Endodermal cell (in vitro differentiated cells): ENCODE measurements at regions not wholly inside any gene's neighbourhood (a gene's known extent, or its start where the extent isn't known, plus 50 kb on each side); places are given as distances from the start of the nearest gene placed in this dataset.

Experiments
- DNase-seq: peaks from one replicate; pipeline ENCODE4 v3.0.0-alpha.2; 2017
- H3K27ac ChIP-seq: 2 replicates; pipeline ENCODE4 v1.5.1; 2013; ENCODE audit warnings: mild to moderate bottlenecking, low read depth, low read length, moderate library complexity
- H3K27me3 ChIP-seq: 2 replicates; pipeline ENCODE4 v1.6.1; 2013; ENCODE audit warnings: mild to moderate bottlenecking, low read length, moderate library complexity; ENCODE audit not compliant: insufficient read depth, control insufficient read depth, poor library complexity, severe bottlenecking
- H3K36me3 ChIP-seq: 2 replicates; pipeline ENCODE4 v1.7.0; 2013; ENCODE audit warnings: mild to moderate bottlenecking, low read length, moderate library complexity; ENCODE audit not compliant: control insufficient read depth, insufficient read depth
- H3K4me1 ChIP-seq: one replicate; pipeline ENCODE4 v1.7.0; 2013; ENCODE audit warnings: low read length; ENCODE audit not compliant: control insufficient read depth, insufficient read depth
- H3K4me3 ChIP-seq: 2 replicates; pipeline ENCODE4 v1.5.1; 2013; ENCODE audit warnings: mild to moderate bottlenecking, low read length, moderate library complexity
- H3K9ac ChIP-seq: 2 replicates; pipeline ENCODE4 v1.6.1; 2013; ENCODE audit warnings: mild to moderate bottlenecking, low read length, moderate library complexity; ENCODE audit not compliant: poor library complexity, severe bottlenecking; ENCODE audit errors: extremely low read depth
- H3K9me3 ChIP-seq: 2 replicates; pipeline ENCODE4 v1.6.1; 2013; ENCODE audit warnings: mild to moderate bottlenecking, low read length, moderate library complexity; ENCODE audit not compliant: control insufficient read depth
- H3K27ac Mint-ChIP-seq: 2 replicates; pipeline ENCODE4 v1.8.0; 2020; ENCODE audit warnings: mixed read lengths
- H3K27me3 Mint-ChIP-seq: 2 replicates; pipeline ENCODE4 v1.8.0; 2021; ENCODE audit warnings: mild to moderate bottlenecking, mixed read lengths; ENCODE audit not compliant: insufficient read depth
- H3K36me3 Mint-ChIP-seq: 2 replicates; pipeline ENCODE4 v1.8.0; 2020; ENCODE audit warnings: low read depth, mixed read lengths
- H3K4me1 Mint-ChIP-seq: 2 replicates; pipeline ENCODE4 v1.8.0; 2020; ENCODE audit warnings: mixed read lengths
- H3K4me3 Mint-ChIP-seq: 2 replicates; pipeline ENCODE4 v1.8.0; 2020; ENCODE audit warnings: mild to moderate bottlenecking, moderate library complexity, mixed read lengths
- H3K9me3 Mint-ChIP-seq: 2 replicates; pipeline ENCODE4 v1.8.0; 2020; ENCODE audit warnings: mild to moderate bottlenecking, mixed read lengths
- WGBS, 2 experiments: methylation state at CpG; one replicate each; pipeline versions ENCODE4 v1.1.5 to v1.1.7; 2013; ENCODE audit warnings: missing lambda C conversion rate in 2 of 2, mixed read lengths in 1 of 2; ENCODE audit not compliant: insufficient coverage in 1 of 2, insufficient read length in 1 of 2; 5-methylcytosine and 5-hydroxymethylcytosine counted together
- TF ChIP-seq, protein P1 (sequence below): fragments of 200-600 bp; sonication (generic); conservative IDR thresholded peaks from 2 replicates; pipeline ENCODE4 v1.5.0; 2021; ENCODE audit warnings: antibody characterized with exemption, mild to moderate bottlenecking

DNA sequence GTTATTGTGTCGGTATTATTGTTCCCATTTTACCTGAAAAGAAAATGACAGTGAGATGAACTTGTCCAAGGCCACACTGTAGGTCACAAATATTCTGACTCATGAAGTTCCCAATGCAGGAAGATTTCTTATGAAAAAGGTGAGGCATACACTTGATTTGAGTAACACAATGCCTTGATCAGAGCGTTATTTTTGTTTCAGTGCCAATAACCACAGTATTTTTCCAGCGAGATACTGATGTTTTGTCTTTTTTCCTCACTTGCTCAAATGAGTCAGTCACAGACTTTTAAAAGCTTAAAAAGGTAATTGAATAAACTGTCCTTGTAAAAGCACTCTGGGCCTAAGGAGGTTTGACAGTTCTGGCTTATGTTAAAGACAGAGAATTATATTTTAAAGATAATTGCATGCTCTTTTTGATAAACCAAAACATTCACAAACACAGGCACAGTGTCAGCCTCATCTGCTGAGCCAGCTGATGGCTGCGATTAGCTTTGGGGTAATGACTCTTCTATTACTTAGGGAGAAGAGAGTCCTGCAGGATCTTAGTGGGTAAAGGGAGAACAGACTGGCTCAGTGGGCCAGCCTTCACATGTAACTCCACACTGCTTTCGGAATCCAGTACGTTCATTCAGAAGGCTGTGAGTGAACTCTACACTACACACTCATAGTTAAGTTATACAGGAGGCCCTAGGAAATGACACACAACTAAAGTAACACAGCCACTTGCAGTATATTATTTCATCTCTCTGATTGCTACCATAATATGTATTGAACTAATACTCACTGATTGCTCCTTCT lies 165.5 kb upstream of the CD180 start:
- no peaks in the 10 kb centered on the region for H3K4me1 ChIP-seq
- WGBS, 2 experiments = 95 to 97% methylated on average over 5 to 6 of the region's 6 CpGs
- H3K9me3 ChIP-seq = no peaks in the 10 kb centered on the region
- H3K36me3 ChIP-seq = no peaks in the 10 kb centered on the region
- Mint-ChIP-seq H3K36me3 (no peaks in the 10 kb centered on the region), H3K27me3 (peaks cover 2% of the 10 kb centered on the region), H3K4me3 (no peak overlapping the region), H3K27ac (no peak overlapping the region), H3K4me1 (peaks cover 9% of the 10 kb centered on the region), H3K9me3 (no peaks in the 10 kb centered on the region)
- TF ChIP-seq, protein P1, sequence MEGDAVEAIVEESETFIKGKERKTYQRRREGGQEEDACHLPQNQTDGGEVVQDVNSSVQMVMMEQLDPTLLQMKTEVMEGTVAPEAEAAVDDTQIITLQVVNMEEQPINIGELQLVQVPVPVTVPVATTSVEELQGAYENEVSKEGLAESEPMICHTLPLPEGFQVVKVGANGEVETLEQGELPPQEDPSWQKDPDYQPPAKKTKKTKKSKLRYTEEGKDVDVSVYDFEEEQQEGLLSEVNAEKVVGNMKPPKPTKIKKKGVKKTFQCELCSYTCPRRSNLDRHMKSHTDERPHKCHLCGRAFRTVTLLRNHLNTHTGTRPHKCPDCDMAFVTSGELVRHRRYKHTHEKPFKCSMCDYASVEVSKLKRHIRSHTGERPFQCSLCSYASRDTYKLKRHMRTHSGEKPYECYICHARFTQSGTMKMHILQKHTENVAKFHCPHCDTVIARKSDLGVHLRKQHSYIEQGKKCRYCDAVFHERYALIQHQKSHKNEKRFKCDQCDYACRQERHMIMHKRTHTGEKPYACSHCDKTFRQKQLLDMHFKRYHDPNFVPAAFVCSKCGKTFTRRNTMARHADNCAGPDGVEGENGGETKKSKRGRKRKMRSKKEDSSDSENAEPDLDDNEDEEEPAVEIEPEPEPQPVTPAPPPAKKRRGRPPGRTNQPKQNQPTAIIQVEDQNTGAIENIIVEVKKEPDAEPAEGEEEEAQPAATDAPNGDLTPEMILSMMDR = no peak
- DNase-seq = no peak
- no peak overlapping the region for H3K4me3 ChIP-seq
- no peak overlapping the region for H3K9ac ChIP-seq
- H3K27me3 ChIP-seq = no peaks in the 10 kb centered on the region
- H3K27ac ChIP-seq = no peak overlapping the region

DNA sequence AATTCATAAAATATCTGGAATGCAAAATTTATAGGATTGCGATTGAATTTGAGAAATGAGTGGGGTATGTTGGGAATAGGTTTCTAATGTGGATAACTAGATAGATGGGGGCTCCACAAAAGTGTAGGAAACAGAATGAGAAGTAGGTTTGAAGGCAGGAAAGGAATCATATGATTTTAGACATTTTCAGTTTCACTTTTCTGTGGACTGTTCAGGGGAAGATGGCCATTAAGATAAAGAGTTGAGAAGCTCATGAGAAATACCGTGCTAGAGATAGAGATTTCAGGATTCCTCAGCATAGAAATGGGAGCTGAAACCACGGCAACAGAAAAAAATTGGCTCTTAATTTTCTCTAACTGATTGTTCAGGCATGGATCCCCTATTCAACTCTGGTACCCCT lies 163.4 kb upstream of the CD180 start:
- Histone ChIP-seq H3K27me3 (no peaks in the 10 kb centered on the region), H3K36me3 (no peaks in the 10 kb centered on the region), H3K9me3 (no peaks in the 10 kb centered on the region), H3K9ac (no peak overlapping the region), H3K27ac (no peak overlapping the region), H3K4me1 (no peaks in the 10 kb centered on the region), H3K4me3 (no peak overlapping the region)
- DNase-seq = no peak
- Mint-ChIP-seq H3K4me3 (no peak overlapping the region), H3K27ac (no peak overlapping the region), H3K4me1 (peaks cover 5% of the 10 kb centered on the region), H3K9me3 (no peaks in the 10 kb centered on the region), H3K36me3 (no peaks in the 10 kb centered on the region), H3K27me3 (no peaks in the 10 kb centered on the region)
- 93 to 100% methylated on average over 2 to 3 of the region's 3 CpGs for WGBS, 2 experiments
- TF ChIP-seq, protein P1 = no peak

DNA sequence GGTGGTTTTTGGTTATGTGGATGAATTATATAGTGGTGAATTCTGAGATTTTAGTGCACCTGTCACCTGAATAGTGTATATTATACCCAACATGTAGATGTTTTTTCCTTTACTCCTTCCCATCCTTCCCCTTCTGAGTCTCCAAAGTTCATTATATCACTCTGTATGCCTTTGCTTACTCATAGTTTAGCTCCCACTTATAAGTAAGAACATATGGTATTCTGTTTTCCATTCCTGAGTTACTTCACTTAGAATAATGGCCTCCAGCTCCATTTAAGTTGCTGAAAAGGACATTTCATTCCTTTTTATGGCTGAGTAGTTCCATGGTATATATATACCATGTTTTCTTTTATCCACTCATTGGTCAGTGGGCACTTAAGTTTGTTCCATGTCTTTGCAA lies 161.6 kb upstream of the CD180 start:
- no peak for DNase-seq
- H3K4me3 Mint-ChIP-seq = no peak overlapping the region
- peaks cover 15% of the 10 kb centered on the region for H3K4me1 Mint-ChIP-seq
- no peaks in the 10 kb centered on the region for H3K9me3 Mint-ChIP-seq
- H3K27me3 Mint-ChIP-seq = no peaks in the 10 kb centered on the region
- no peaks in the 10 kb centered on the region for H3K27me3 ChIP-seq
- no peaks in the 10 kb centered on the region for H3K4me1 ChIP-seq
- no peak overlapping the region for H3K27ac Mint-ChIP-seq
- H3K27ac ChIP-seq = no peak overlapping the region
- no peak overlapping the region for H3K4me3 ChIP-seq
- no peaks in the 10 kb centered on the region for H3K36me3 Mint-ChIP-seq
- no peak overlapping the region for H3K9ac ChIP-seq
- H3K36me3 ChIP-seq = no peaks in the 10 kb centered on the region
- no peaks in the 10 kb centered on the region for H3K9me3 ChIP-seq
- TF ChIP-seq, protein P1 = no peak
